ENCODE measurements at regions not wholly inside any gene's neighbourhood (a gene's known extent, or its start where the extent isn't known, plus 50 kb on each side); places are given as distances from the start of the nearest gene placed in this dataset.
A peak's percentile ranks its signal among the peaks of the same experiment; 100 is the strongest.

GRCh38 chr1:232134365-232134764 lies 495.6 kb downstream of the SIPA1L2 start:
- peaks cover 3% of the 10 kb centered on the region; the same call in 1 of the 2 replicates for H3K23me2 ChIP-seq (ENCODE audit: low read depth, low read length)
- CTCF ChIA-PET (ENCODE audit: partially characterized antibody): no interaction called here
- H3K4ac ChIP-seq (replicated peaks; ENCODE audit: insufficient read length, low read depth, low read length): no peak overlapping the region
- POLR2A ChIA-PET (ENCODE audit: partially characterized antibody): interaction anchor here (0.6 to 11.2 kb wide), 2 partner anchors 21 to 324 kb away, joined by 3 to 126 read pairs; no protein-coding TSS in a partner anchor
- no peak overlapping the region for H3K56ac ChIP-seq (replicated peaks; ENCODE audit: insufficient read length, low read depth, low read length)
- H4K5ac ChIP-seq (ENCODE audit: insufficient read length, low read depth, low read length): no peak overlapping the region
- no peak overlapping the region for H3K27ac ChIP-seq (ENCODE audit: low read depth, low read length)
- H2BK15ac ChIP-seq (ENCODE audit: low read length): no peak overlapping the region
- H2AFZ ChIP-seq (ENCODE audit: low read length): no peak overlapping the region
- H4K8ac ChIP-seq (ENCODE audit: extremely low read depth, insufficient read depth, low read length): no peak overlapping the region
- 68% methylated on average over 2 of the region's 2 CpGs; no CpG with 5 or more reads in 1 of the 2 experiments for WGBS, 2 experiments (ENCODE audit: extremely low coverage in 1 of 2, insufficient coverage in 1 of 2, insufficient read length in 1 of 2, insufficient replicate concordance in 2 of 2, low coverage in 1 of 2, low lambda C conversion rate in 2 of 2, missing lambda C conversion rate in 1 of 2)
- peak; percentile 32 for FAIRE-seq
- peaks cover 4% of the 10 kb centered on the region; the same call in 1 of the 2 replicates for H3K79me1 ChIP-seq (ENCODE audit: low read depth, low read length)
- H3K27me3 ChIP-seq (replicated peaks in 1 of 4; ENCODE audit: control insufficient read depth in 3 of 4, extremely low read depth in 1 of 4, insufficient read depth in 3 of 4, low read length in 3 of 4): no peaks in the 10 kb centered on the region
- H3K14ac ChIP-seq (ENCODE audit: insufficient read length): no peak overlapping the region
- H3K23ac ChIP-seq (ENCODE audit: insufficient read length): no peak overlapping the region
- no peak overlapping the region for H4K91ac ChIP-seq (replicated peaks; ENCODE audit: insufficient read length, low read length)
- H3K79me2 ChIP-seq (ENCODE audit: control insufficient read depth in 1 of 2, insufficient read depth in 2 of 2, low read length in 2 of 2): peaks cover 0 to 80% of the 10 kb centered on the region in 2 experiments; a peak in 3 of 4 replicates
- no peak overlapping the region for H2BK5ac ChIP-seq (ENCODE audit: low read depth, low read length)
- no peak overlapping the region for H2AK5ac ChIP-seq (ENCODE audit: low read depth, low read length)
- H2BK20ac ChIP-seq (ENCODE audit: low read length): no peak overlapping the region
- H3K36me3 ChIP-seq (ENCODE audit: control insufficient read depth in 2 of 4, insufficient read depth in 4 of 4, low read length in 3 of 4): peaks cover 0 to 86% (median 36%) of the 10 kb centered on the region in 4 experiments; a peak in 7 of 8 replicates
- no peak overlapping the region for H2BK12ac ChIP-seq (ENCODE audit: low read depth, low read length)
- H3K9me3 ChIP-seq (ENCODE audit: insufficient read depth in 2 of 2, low read depth in 1 of 2, low read length in 1 of 2): peaks cover 0 to 2% of the 10 kb centered on the region in 2 experiments; a peak in 1 of 4 replicates
- H2BK120ac ChIP-seq (replicated peaks; ENCODE audit: low read depth, low read length): no peak overlapping the region
- H3K9ac ChIP-seq (replicated peaks in 1 of 4; ENCODE audit: extremely low read depth in 1 of 4, low read depth in 3 of 4, low read length in 3 of 4): no peak overlapping the region
- no peak for DNase-seq (ENCODE audit: low read depth in 1 of 2, low spot score in 2 of 2)
- peaks cover 17 to 35% of the 10 kb centered on the region in 2 experiments for H4K20me1 ChIP-seq (replicated peaks in 1 of 2; ENCODE audit: control insufficient read depth in 1 of 2, insufficient read depth in 2 of 2, low read length in 2 of 2)
- H3K4me1 ChIP-seq (replicated peaks in 1 of 4; ENCODE audit: control insufficient read depth in 3 of 4, insufficient read depth in 4 of 4, low read length in 3 of 4): peaks cover 5 to 38% (median 26%) of the 10 kb centered on the region in 4 experiments
- H3K4me2 ChIP-seq (ENCODE audit: insufficient read depth in 1 of 2, low read depth in 2 of 2, low read length in 2 of 2): no peak overlapping the region
- H3K18ac ChIP-seq (ENCODE audit: extremely low read depth, low read length): no peak overlapping the region
- H3K4me3 ChIP-seq (ENCODE audit: extremely low read depth in 1 of 4, insufficient read depth in 2 of 4, low read depth in 3 of 4, low read length in 4 of 4): peak overlapping the region in 1 of 4 experiments; percentile 19; a peak in 1 of 8 replicates
- peak in 1 of 2 experiments; percentile 68; a peak in 1 of 3 replicates for TF ChIP-seq POLR2A (IDR thresholded peaks at IDR 0.05; ENCODE audit: control extremely low read depth in 1 of 2, low read depth in 2 of 2, low read length in 2 of 2)
- no peak for TF ChIP-seq HDAC6 (IDR thresholded peaks at IDR 0.05; ENCODE audit: low read depth, low read length)
- TF ChIP-seq SP4 (IDR thresholded peaks at IDR 0.05; ENCODE audit: low read length): no peak
- peak; percentile 37; the same call in 1 of the 2 replicates for TF ChIP-seq POLR2AphosphoS5 (IDR thresholded peaks at IDR 0.05; ENCODE audit: low read depth, low read length)
- no peak for TF ChIP-seq CBX5 (IDR thresholded peaks at IDR 0.05; ENCODE audit: low read depth, low read length)

Measured in H1 (cell line).